Erythroblast (primary cell): ENCODE measurements at regions not wholly inside any gene's neighbourhood (a gene's known extent, or its start where the extent isn't known, plus 50 kb on each side); places are given as distances from the start of the nearest gene placed in this dataset.

Experiments used
- GATA1 ChIP-seq: IDR thresholded peaks from 2 replicates; pipeline ENCODE4 v1.6.1; 2011; ENCODE audit warnings: low read depth, mild to moderate bottlenecking, control low read depth, low read length, moderate library complexity
- POLR2A ChIP-seq: IDR thresholded peaks from 2 replicates; pipeline ENCODE4 v1.6.1; 2011; ENCODE audit warnings: mild to moderate bottlenecking, low read length

DNA sequence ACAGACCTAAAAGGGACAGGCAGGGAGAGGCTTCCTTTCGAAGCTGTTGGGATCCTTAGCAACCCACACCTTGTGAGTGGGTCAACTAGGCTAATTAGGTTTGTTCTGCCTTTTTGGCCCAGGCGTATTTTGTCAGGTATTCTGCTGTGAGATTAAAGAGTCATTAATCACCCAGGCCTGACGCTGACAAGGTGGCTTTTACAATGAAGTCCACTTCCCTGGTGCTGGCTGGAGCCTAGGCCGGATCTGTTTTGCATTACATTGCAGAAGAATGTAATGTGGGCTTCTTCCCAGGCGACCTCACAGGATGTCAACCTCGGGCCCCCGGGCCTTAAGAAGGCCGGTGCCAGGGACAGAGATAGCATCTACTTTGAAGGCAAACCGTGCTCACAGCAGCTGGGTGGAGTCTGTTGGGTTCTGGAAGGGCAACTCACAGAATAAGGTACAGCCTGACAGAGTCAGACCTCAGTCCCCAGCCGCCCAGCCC, 76.9 kb downstream of the HES1 start:
- TF ChIP-seq POLR2A (no peak), GATA1 (no peak)
